Colonic mucosa (tissue), 4 donors: ENCODE measurements at regions not wholly inside any gene's neighbourhood (a gene's known extent, or its start where the extent isn't known, plus 50 kb on each side); places are given as distances from the start of the nearest gene placed in this dataset.

Experiments
- DNase-seq: peaks from one replicate; pipeline ENCODE4 v3.0.0-alpha.2; 2020
- H3K27ac ChIP-seq: fragments of 200-600 bp; one replicate; pipeline ENCODE4 v1.8.0; 2021
- H3K27me3 ChIP-seq: fragments of 200-600 bp; one replicate; pipeline ENCODE4 v1.8.0; 2021
- H3K36me3 ChIP-seq: fragments of 200-600 bp; one replicate; pipeline ENCODE4 v1.8.0; 2021
- H3K4me1 ChIP-seq: fragments of 200-600 bp; one replicate; pipeline ENCODE4 v1.8.0; 2021; ENCODE audit warnings: mild to moderate bottlenecking
- H3K4me3 ChIP-seq: fragments of 200-600 bp; one replicate; pipeline ENCODE4 v1.8.0; 2021
- H3K9ac ChIP-seq, 2 donors: one replicate each; pipeline ENCODE4 v1.7.0; 2013; ENCODE audit warnings: control low read depth in 2 of 2, low read depth in 2 of 2, low read length in 2 of 2
- H3K9me3 ChIP-seq: fragments of 200-600 bp; one replicate; pipeline ENCODE4 v1.8.0; 2021
- intact Hi-C: fragments of 100-400 bp; cut with DNase I; formaldehyde crosslinking; loops from one replicate; pipeline ENCODE4 v1.14.1; 2022
- TF ChIP-seq, protein P1 (sequence below): fragments of 200-600 bp; IDR thresholded peaks from one replicate; pipeline ENCODE4 v1.8.0; 2022; ENCODE audit warnings: antibody characterized with exemption, mild to moderate bottlenecking
- donor health status: healthy.
- donor health status: DM: no; HTN: no; CAD: no.
- donor health status: DM: no; HTN: no; CAD: no.

DNA sequence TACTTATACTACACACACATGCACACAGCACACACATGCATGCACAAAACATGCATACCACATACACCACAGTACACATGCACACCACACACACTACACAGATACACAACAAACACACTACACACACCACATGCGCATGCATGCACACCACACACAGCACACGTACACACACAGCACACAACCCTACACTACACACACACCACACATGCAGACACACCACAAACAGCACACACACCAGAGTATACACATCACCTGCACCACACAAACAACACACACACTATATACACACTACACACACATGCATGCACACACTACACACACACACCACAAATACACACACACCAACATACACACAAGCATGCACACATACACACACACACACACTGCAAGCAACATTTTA, 166.8 kb downstream of the AHSP start:
- H3K4me3 ChIP-seq, result no peak overlapping the region
- no peak overlapping the region for H3K27ac ChIP-seq
- H3K27me3 ChIP-seq, result no peaks in the 10 kb centered on the region
- H3K9me3 ChIP-seq, result no peaks in the 10 kb centered on the region
- no peak for DNase-seq
- H3K9ac ChIP-seq, result no peak overlapping the region
- H3K4me1 ChIP-seq, result no peaks in the 10 kb centered on the region
- TF ChIP-seq, protein P1, sequence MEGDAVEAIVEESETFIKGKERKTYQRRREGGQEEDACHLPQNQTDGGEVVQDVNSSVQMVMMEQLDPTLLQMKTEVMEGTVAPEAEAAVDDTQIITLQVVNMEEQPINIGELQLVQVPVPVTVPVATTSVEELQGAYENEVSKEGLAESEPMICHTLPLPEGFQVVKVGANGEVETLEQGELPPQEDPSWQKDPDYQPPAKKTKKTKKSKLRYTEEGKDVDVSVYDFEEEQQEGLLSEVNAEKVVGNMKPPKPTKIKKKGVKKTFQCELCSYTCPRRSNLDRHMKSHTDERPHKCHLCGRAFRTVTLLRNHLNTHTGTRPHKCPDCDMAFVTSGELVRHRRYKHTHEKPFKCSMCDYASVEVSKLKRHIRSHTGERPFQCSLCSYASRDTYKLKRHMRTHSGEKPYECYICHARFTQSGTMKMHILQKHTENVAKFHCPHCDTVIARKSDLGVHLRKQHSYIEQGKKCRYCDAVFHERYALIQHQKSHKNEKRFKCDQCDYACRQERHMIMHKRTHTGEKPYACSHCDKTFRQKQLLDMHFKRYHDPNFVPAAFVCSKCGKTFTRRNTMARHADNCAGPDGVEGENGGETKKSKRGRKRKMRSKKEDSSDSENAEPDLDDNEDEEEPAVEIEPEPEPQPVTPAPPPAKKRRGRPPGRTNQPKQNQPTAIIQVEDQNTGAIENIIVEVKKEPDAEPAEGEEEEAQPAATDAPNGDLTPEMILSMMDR, result no peak
- no peaks in the 10 kb centered on the region for H3K36me3 ChIP-seq
- intact Hi-C loops, result no loop called here

DNA sequence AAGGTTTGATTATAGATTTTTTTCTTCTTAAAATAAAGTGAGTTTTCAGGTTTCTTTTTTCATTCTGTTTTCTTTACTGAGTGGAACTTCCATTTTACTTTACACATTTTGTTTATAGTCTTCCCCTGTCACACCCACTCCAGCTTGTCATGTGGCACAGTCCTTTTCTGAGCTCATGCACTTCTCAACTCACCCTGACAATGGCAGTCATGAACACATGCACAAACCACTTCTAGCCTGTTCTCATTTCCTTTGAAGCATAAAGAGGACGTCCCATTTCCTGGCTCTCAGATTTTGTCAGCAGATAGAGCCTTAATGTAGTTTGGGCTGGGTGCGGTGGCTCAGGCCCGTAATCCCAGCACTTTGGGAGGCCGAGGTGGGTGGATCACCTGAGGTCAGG, 168.0 kb downstream of the AHSP start:
- no peak overlapping the region for H3K27ac ChIP-seq
- intact Hi-C loops, result no loop called here
- no peaks in the 10 kb centered on the region for H3K4me1 ChIP-seq
- no peaks in the 10 kb centered on the region for H3K9me3 ChIP-seq
- H3K36me3 ChIP-seq, result no peaks in the 10 kb centered on the region
- TF ChIP-seq, protein P1, result no peak
- H3K9ac ChIP-seq, result no peak overlapping the region
- H3K27me3 ChIP-seq, result no peaks in the 10 kb centered on the region
- no peak for DNase-seq
- no peak overlapping the region for H3K4me3 ChIP-seq

DNA sequence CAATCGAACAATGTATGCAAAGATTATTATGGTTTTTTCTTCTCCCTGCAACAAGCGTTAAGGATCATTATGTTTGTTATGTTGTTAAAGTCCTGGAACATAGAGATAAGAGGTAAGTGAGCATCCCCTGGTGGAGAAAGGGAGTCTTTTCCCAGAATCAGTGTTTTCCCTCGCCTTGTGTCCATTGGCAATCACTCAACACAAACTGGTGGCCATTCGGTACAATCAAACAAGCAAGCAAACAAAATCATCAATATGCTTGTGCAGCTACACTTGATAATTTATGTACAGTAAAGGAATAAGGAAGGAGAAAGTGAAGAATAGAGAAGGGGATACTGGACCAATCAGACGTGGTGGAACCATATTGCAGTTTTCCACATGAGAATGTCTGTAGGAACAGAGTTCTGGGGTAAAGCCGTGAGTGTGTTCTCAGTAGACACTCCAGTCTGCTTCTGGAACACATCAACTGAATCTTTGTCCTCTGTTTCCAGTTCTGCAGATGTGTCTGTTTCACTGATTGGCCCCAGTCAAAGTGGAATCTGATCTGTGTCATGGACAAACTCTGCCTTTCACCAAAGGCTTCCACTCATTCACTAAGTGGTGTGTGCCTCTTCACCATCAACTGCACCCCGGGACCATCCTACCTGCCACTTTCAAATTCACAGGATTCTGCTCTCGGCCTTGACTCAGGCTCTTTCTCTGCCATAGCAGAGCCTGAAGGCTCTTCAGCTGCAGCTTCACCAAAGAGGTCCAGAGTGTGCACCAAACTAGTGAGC, 169.5 kb downstream of the AHSP start:
- Histone ChIP-seq H3K36me3 (no peaks in the 10 kb centered on the region), H3K9ac (no peak overlapping the region), H3K27me3 (no peaks in the 10 kb centered on the region), H3K4me3 (no peak overlapping the region), H3K9me3 (no peaks in the 10 kb centered on the region), H3K27ac (no peak overlapping the region), H3K4me1 (no peaks in the 10 kb centered on the region)
- DNase-seq, result no peak
- intact Hi-C loops, result no loop called here
- TF ChIP-seq, protein P1, result no peak

DNA sequence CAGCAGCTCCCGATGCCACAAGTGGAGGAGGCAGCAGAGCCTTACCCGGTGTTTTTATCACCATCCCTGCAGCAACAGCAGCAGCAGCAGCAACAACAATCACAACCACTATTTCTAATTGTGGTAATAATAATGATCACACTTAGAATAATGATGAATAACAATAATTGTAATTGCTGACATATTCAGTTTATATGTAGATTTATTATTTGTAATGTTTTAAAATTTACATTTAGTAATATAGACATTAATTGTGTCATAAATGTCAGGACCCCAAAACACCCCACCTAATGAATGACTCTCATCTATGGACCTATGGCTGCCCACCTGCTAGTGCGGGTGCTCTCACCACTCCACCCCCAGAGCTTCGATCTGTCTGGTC, 170.0 kb downstream of the AHSP start:
- no peaks in the 10 kb centered on the region for H3K27me3 ChIP-seq
- no peaks in the 10 kb centered on the region for H3K9me3 ChIP-seq
- TF ChIP-seq, protein P1, result no peak
- intact Hi-C loops, result no loop called here
- no peaks in the 10 kb centered on the region for H3K36me3 ChIP-seq
- no peaks in the 10 kb centered on the region for H3K4me1 ChIP-seq
- no peak overlapping the region for H3K27ac ChIP-seq
- no peak overlapping the region for H3K9ac ChIP-seq
- H3K4me3 ChIP-seq, result no peak overlapping the region
- no peak for DNase-seq

DNA sequence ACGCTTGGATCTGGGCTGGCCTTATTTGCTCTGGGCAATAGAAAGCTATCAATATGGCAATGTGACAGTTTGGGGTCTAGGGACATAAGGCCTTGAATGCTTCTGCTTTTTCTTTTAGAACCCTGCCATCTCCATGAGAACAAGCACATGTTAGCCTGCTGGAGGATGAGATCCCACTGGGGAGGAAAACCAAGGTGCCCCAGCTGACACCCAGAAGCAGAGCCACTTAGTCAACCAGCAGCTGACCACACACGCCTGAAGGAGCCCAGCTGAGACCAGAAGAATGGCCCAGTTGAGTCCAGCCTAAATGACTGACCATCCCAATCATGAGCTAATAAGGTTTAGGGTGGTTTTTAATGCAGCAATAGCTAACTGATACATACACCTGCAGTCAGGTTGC, 171.2 kb downstream of the AHSP start:
- H3K27ac ChIP-seq, result no peak overlapping the region
- no peak overlapping the region for H3K4me3 ChIP-seq
- no peaks in the 10 kb centered on the region for H3K27me3 ChIP-seq
- TF ChIP-seq, protein P1, result no peak
- intact Hi-C loops, result no loop called here
- H3K36me3 ChIP-seq, result no peaks in the 10 kb centered on the region
- no peaks in the 10 kb centered on the region for H3K4me1 ChIP-seq
- H3K9me3 ChIP-seq, result no peaks in the 10 kb centered on the region
- H3K9ac ChIP-seq, result no peak overlapping the region
- no peak for DNase-seq
